HG03060 (cell line): ENCODE measurements at regions not wholly inside any gene's neighbourhood (a gene's known extent, or its start where the extent isn't known, plus 50 kb on each side); places are given as distances from the start of the nearest gene placed in this dataset.
"Not testable (repeated sequence)": the region's sequence is repeated elsewhere in the genome, so short reads cannot be mapped to it uniquely, and the experiment has no call there.

ENCODE experiments used
- ATAC-seq: cut with Tn5 transposase; IDR thresholded peaks from one replicate; pipeline ENCODE4 v1.9.1; 2021; ENCODE audit warnings: low read depth, moderate number of reproducible peaks; ENCODE audit not compliant: unreplicated experiment

- no peak for ATAC-seq
Measured at GRCh38 chr18:66931010-66931409, 327.1 kb upstream of the CDH19 start.

GRCh38 chr18:66916834-66917233 is 312.9 kb upstream of the CDH19 start:
- ATAC-seq: no peak

- ATAC-seq: no peak
Measured at GRCh38 chr18:66900837-66901236, 296.9 kb upstream of the CDH19 start.

GRCh38 chr18:66895631-66896030 is 291.7 kb upstream of the CDH19 start:
- no peak for ATAC-seq

GRCh38 chr18:66894851-66895250 is 291.0 kb upstream of the CDH19 start:
- ATAC-seq: no peak

GRCh38 chr18:66892388-66892787 is 288.5 kb upstream of the CDH19 start:
- not testable (repeated sequence) for ATAC-seq

- no peak for ATAC-seq
Measured at GRCh38 chr18:66874812-66875474, 271.1 kb upstream of the CDH19 start.

- no peak for ATAC-seq
Measured at GRCh38 chr18:66874375-66874774, 270.5 kb upstream of the CDH19 start.

- ATAC-seq: no peak
Measured at GRCh38 chr18:66873899-66874298, 270.0 kb upstream of the CDH19 start.

- ATAC-seq: no peak
Measured at GRCh38 chr18:66872277-66872676, 268.4 kb upstream of the CDH19 start.

GRCh38 chr18:66867653-66868052 is 263.8 kb upstream of the CDH19 start:
- no peak for ATAC-seq

- ATAC-seq: not testable (repeated sequence)
Measured at GRCh38 chr18:66866427-66866940, 262.6 kb upstream of the CDH19 start.

GRCh38 chr18:66838340-66838987 is 234.6 kb upstream of the CDH19 start:
- ATAC-seq: no peak

GRCh38 chr18:66833646-66834045 is 229.8 kb upstream of the CDH19 start:
- ATAC-seq: no peak

- ATAC-seq: no peak
Measured at GRCh38 chr18:66826211-66826610, 222.3 kb upstream of the CDH19 start.

GRCh38 chr18:66825347-66825746 is 221.5 kb upstream of the CDH19 start:
- no peak for ATAC-seq

GRCh38 chr18:66819235-66819634 is 215.3 kb upstream of the CDH19 start:
- no peak for ATAC-seq

GRCh38 chr18:66813138-66813537 is 209.2 kb upstream of the CDH19 start:
- no peak for ATAC-seq

- no peak for ATAC-seq
Measured at GRCh38 chr18:66795051-66795450, 191.2 kb upstream of the CDH19 start.

GRCh38 chr18:66792466-66792865 is 188.6 kb upstream of the CDH19 start:
- ATAC-seq: no peak

GRCh38 chr18:66780609-66781008 is 176.7 kb upstream of the CDH19 start:
- no peak for ATAC-seq

GRCh38 chr18:66778048-66778447 is 174.2 kb upstream of the CDH19 start:
- no peak for ATAC-seq
